Bronchial epithelial cell (primary cell): ENCODE measurements at regions not wholly inside any gene's neighbourhood (a gene's known extent, or its start where the extent isn't known, plus 50 kb on each side); places are given as distances from the start of the nearest gene placed in this dataset.

Experiments used
- DNase-seq: peaks from one replicate; pipeline ENCODE4 v3.0.0-alpha.2; 2010; ENCODE audit warnings: low read depth
- FAIRE-seq: peaks from 2 replicates; lab custom pipeline; 2011; peaks lifted over from hg19 to GRCh38; lab: Jason Lieb, UNC
- H3K27me3 ChIP-seq: 2 replicates; pipeline ENCODE4 v1.5.1; 2011; ENCODE audit warnings: low read length; ENCODE audit not compliant: control insufficient read depth, insufficient read depth
- H3K36me3 ChIP-seq: 2 replicates; pipeline ENCODE4 v1.5.1; 2011; ENCODE audit warnings: low read length; ENCODE audit not compliant: control insufficient read depth, insufficient read depth
- H3K4me3 ChIP-seq: 2 replicates; pipeline ENCODE4 v1.5.1; 2011; ENCODE audit warnings: mild to moderate bottlenecking, low read depth, low read length, control low read depth
- CTCF ChIP-seq: IDR thresholded peaks from 2 replicates; pipeline ENCODE4 v1.5.1; 2011; ENCODE audit warnings: mild to moderate bottlenecking, moderate library complexity, low read length, control low read depth, inconsistent platforms; ENCODE audit not compliant: insufficient read depth, severe bottlenecking

- DNase-seq (no peak), FAIRE-seq (no peak)
- H3K4me3 ChIP-seq, result no peak overlapping the region
- TF ChIP-seq CTCF, result no peak
- no peaks in the 10 kb centered on the region for H3K36me3 ChIP-seq
- H3K27me3 ChIP-seq, result no peaks in the 10 kb centered on the region
Observed at GRCh38 chr1:17927952-17928351, 172.8 kb downstream of the ACTL8 start.

- Histone ChIP-seq H3K36me3 (no peaks in the 10 kb centered on the region), H3K4me3 (no peak overlapping the region), H3K27me3 (no peaks in the 10 kb centered on the region)
- DNase-seq (no peak), FAIRE-seq (no peak)
- TF ChIP-seq CTCF, result no peak
Observed at GRCh38 chr1:17929224-17929623, 174.1 kb downstream of the ACTL8 start.

- no peak for TF ChIP-seq CTCF
- no peaks in the 10 kb centered on the region for H3K27me3 ChIP-seq
- FAIRE-seq, result no peak
- no peaks in the 10 kb centered on the region for H3K36me3 ChIP-seq
- H3K4me3 ChIP-seq, result no peak overlapping the region
- no peak for DNase-seq
Observed at GRCh38 chr1:17930635-17931034, 175.5 kb downstream of the ACTL8 start.

GRCh38 chr1:17932164-17932563 lies 175.4 kb upstream of the IGSF21 start:
- Histone ChIP-seq H3K4me3 (no peak overlapping the region), H3K36me3 (no peaks in the 10 kb centered on the region), H3K27me3 (no peaks in the 10 kb centered on the region)
- DNase-seq (no peak), FAIRE-seq (no peak)
- no peak for TF ChIP-seq CTCF

- no peak overlapping the region for H3K4me3 ChIP-seq
- TF ChIP-seq CTCF, result no peak
- DNase-seq, result no peak
- H3K36me3 ChIP-seq, result no peaks in the 10 kb centered on the region
- no peaks in the 10 kb centered on the region for H3K27me3 ChIP-seq
- FAIRE-seq, result no peak
Observed at GRCh38 chr1:17933501-17933900, 174.1 kb upstream of the IGSF21 start.

GRCh38 chr1:17933971-17934370 lies 173.6 kb upstream of the IGSF21 start:
- FAIRE-seq, result no peak
- no peak overlapping the region for H3K4me3 ChIP-seq
- DNase-seq, result no peak
- no peak for TF ChIP-seq CTCF
- no peaks in the 10 kb centered on the region for H3K36me3 ChIP-seq
- H3K27me3 ChIP-seq, result no peaks in the 10 kb centered on the region
